Stimulated activated CD4-positive, alpha-beta T cell treated with anti-CD3 and anti-CD28 coated beads, Interleukin-1b, Interleukin-23, amount 100 ng/mL, for 48 hours (primary cell): ENCODE measurements at regions not wholly inside any gene's neighbourhood (a gene's known extent, or its start where the extent isn't known, plus 50 kb on each side); places are given as distances from the start of the nearest gene placed in this dataset.

Experiments
- DNase-seq: peaks from one replicate; pipeline ENCODE4 v3.0.0-alpha.2; 2020

DNA sequence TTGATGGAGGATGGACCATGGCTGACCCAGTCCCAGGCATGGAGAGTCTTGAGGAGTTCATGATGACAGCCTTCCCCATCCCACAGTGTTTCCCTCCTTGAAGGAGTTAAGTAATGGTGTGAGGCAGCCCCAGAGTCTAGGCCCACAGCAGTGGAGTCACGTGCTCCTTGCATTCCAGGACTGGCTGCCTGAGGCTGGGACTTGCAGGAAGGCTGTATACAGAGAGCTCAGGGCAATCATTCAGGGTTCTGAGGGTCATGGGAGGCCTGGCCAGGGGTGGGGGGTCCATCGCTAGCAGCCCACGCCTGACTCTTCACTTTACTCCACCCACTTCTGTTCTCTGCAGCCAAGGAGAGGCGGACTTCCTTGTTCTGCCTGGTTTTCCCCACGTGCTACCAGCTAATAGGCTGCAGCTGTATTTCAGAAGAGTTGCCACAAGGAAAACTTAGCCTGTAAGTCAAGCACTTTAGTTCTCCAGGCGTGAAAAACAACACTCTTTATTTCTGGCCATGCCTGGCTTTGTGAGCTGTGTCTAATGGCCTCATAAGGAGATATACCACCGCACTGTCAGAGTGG is 272.5 kb downstream of the DHX35 start:
- no peak for DNase-seq

DNA sequence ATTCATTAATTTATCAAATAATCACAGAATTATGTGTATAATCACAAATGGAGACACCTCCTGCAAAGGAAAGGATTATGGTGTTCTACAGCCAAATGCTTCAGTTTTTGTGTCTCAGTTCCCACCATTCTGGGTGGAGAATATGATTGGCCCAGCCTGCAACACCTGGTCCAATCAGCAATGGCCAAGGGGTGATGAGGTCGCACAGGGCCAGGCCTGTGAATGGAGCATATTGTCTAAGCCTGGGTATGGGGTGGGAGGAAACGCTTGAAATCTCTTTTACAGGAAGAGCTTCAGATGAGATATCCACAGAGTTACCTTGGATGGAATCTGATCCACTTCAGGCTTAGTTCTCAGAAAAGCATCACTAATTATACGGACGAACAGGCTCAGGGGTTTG is 271.6 kb downstream of the DHX35 start:
- DNase-seq = no peak

DNA sequence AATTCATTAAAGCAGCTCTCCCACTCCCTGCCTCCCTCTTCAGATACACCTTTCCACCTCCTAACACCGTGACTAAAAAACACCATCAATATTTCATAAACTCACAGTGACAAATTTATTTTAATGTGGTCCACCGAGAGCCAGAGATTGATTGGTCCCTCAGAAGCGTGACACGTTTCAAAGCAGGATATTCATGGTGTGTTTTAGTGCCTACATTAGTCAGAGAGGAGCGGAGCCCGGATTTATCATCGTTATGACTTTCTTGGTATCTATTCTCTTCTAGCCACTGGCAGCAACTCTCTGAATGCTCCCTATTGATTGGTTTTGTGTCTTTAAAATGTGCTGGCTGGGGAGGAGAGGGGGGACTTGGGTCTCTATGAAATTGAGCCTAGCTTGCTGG is 265.3 kb downstream of the DHX35 start:
- no peak for DNase-seq

DNA sequence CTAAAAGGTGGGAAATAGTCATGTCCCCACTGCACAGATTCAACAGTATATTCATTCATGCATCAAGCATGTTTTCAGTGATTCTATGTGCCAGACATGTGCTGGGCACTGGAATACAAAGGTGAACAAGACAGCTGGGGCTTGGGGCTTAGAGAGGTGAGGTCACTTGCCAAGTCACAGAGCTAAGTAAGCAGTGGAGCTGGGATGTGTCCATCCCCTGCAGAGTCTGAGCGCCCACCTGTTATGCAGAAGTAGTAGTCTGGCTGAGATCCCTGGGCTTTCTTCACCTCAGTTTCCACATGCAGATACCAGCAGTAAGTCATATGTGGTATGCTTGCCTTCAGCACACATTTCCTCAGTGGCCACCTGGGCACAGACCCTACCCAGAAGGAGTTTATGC is 263.8 kb downstream of the DHX35 start:
- no peak for DNase-seq

DNA sequence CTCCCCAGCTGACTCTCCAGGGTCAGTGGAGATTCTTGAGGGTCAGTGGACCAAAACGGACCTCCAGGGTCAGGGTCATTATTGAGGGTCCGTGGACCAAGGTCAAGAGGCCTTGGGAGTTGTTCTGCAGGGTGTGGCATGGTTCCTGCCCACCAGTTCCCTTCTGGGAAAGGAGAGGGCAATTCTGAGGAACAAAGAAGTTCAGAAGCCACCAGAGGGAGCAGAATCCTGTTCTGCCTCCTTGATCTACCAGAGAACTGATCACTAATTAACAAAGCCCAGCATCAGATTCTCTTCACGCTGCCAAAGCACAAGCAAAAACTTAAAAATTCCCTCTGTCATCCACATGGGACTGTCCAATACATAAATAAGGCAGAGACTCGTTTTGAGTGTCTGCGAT is 263.4 kb downstream of the DHX35 start:
- no peak for DNase-seq

DNA sequence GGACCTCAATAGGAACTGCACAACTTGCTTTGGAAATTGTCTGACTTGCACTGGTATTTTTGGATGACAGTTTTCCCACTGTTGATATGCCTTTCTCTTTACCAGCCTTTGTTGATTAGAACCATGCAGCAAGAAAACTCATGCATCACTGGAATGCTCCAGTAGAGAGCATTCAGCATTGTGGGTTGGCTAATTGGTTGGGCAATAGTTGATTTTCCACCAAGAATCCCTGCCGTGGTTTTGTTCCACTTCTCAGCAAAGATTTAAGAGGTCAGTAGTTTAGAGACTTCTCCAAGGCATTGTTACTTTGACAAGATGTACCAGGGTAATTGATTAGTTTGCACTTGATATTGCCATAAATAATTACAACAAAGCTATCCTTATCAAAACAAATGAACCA is 260.0 kb downstream of the DHX35 start:
- no peak for DNase-seq

DNA sequence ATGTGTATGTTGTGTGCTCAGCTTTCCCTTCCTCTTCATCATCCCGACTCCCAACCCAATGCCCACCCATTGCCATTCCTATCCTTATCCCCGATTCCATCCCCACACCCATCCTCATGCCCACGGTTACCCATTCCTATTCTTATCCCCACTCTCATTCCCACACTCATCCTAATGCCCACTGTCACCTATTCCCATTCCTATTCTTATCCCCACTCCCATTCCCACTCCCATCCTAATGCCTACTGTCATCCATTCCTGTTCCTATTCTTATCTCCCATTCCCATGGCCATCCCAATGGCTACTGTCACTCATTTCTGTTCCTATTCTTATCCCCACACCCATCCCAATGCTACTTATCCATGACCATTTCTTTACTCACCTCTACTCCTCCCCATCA is 254.1 kb downstream of the DHX35 start:
- DNase-seq = no peak

DNA sequence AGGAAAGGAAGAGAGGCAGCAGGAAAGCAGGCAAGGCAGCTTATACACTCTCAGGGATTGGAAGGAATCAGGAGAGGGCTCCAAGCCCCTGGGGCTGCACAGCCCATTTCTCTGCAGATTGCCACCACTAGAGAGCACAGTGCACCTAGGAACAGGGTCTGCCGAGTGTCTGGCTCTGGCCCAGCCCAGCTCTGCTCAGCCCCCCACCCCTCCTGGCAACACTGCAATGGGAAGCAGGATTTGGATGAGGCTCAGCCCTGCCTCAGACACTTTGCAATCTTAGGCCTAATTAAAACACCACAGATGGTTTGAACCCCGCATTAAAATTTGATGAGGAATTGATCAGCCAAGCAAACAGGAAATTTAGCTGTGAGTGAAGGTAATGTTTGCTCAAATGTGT is 252.7 kb downstream of the DHX35 start:
- DNase-seq = no peak

DNA sequence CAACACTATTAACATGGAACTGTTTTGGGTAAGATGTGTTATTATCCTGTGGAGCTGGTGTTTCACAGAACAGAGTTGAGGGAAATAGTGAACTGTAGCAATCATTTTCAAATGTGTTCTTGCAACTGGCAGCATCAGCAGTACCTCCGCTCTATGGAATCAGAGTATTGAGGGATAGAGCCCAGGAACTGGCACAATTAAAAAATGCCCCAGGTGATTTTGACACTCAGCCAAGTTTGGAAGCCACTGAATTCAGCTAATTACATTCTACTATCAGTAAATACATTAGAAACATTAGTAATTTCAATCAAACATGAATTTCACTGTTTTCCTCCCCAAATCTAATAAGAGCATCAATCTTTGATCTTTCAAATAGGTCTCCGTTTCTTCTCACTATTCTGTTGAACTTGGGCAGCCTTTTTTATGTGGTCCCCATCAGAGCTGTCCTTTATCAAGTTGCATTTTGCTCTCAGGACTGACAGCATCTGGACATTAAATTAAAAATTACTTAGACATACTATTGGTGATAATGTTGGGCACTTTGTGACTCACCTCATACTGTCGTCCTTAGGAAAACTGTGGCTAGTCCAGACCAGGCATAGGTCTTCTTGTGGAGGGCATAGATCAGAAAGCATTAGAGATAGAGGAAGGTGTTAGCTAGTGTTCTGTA is 251.5 kb downstream of the DHX35 start:
- no peak for DNase-seq

DNA sequence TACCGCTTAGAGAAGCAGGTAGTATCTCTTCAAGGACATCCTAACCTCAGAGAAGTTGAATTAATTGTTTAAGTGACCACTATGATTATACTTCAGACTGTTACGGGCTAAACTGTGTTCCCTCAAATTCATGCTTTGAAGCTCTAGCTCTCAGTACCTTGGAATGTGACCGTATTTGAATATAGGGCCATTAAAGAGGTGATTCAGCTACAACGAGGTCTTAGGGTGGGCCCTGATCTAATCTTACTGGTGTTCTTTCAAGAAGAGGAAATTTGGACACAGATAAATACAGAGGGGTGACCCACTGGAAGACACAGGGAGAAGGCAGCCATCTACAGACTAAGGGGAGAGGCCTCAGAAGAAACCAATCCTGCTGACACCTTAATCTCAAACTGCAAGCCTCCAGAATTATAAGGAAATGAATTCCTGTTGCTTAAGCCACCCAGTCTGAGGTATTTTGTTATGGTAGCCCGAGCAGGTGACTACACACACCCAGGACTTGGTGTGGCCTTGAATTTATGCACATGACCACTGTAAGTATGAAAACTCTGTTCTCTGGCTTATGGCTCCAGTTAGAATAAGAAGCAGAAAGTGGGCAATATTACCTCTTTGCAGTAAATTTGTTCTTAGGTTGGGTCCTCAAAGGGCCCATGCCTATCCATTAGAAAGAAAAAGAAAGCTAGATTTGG is 249.1 kb downstream of the DHX35 start:
- DNase-seq = no peak

DNA sequence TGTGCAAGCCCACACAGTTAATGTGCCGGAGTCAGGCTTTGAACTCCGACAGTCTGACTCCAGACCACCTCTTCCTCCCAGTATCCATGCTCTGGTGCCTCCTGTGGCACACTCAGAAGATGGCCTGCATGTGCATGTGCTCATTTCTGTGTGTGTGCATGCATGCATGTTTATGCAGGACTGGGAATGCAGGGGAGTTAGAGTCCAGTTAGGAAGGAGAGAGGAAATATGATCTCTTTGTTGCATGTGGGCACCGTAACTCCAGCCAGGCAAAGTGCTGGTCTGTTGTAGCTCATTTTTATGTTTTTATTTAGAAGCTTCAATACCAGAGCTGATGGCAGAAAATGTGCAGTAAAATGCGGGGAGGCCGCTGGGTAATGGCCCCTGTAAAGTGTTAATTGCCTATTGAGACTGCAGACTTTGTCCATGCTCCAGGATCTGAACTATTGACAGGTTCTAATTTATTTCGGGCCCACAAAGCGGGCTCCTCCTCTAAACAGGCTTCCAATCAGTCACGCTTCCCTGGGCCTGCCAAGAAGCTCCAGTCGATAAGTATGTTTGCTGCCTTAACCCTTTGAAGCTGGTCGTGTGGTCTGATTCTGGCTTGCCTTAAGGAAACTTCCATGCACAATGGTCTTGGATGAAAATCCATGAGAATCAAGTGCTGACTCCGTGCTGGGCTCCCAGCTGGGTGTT is 248.3 kb downstream of the DHX35 start:
- no peak for DNase-seq

DNA sequence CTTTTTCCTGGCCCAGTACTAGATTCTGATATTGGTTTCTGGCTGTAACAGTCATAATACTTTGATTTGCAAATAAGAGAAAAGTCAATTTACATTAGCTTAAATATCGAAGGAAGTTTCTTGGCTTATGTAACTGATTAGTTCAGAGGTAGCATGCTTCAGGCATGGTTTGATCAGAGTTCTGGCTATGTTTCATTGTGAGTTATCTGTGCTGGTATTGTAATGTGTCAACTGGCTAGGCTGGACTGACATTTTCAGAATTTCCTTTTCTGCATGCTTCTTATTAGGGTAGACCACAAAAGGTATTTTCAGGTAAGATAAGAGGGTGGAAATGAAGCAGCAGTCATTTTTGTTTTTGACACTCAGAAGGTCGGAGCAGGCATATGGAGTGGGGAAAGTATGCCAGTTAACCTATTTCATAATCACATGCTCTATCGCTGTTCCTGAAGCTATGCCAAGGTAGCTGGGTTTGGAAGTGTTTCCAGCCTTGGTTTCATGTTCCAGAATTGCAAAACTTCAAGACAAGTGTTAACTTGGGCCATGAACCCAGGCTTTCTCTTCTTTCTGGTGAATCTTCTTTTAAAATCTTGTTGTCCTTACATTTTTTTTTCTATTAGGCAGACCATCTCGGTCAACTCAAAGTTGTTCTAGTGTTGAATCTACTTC is 244.9 kb downstream of the DHX35 start:
- no peak for DNase-seq

DNA sequence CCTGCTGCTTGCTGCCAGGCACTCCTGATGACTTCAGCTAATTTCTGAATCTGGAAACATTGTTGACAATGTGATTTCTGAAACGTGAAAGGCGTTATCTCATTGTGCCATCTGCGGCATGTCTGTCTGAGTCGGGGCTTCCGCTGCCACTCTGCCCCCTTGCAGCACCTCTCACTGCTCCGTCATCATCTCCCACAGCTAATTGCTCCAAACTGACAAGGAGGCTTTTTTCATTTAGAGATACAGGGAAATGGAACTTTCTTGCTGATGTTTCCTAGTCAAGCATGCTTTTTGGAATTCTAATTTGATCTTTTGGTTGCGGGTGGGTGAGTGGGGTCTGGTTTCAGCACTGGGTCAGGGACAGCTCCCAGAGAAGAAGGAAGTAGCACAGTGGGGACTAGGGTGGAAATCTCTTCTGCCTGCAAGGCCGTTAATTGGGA is 233.5 kb downstream of the DHX35 start:
- DNase-seq = no peak

DNA sequence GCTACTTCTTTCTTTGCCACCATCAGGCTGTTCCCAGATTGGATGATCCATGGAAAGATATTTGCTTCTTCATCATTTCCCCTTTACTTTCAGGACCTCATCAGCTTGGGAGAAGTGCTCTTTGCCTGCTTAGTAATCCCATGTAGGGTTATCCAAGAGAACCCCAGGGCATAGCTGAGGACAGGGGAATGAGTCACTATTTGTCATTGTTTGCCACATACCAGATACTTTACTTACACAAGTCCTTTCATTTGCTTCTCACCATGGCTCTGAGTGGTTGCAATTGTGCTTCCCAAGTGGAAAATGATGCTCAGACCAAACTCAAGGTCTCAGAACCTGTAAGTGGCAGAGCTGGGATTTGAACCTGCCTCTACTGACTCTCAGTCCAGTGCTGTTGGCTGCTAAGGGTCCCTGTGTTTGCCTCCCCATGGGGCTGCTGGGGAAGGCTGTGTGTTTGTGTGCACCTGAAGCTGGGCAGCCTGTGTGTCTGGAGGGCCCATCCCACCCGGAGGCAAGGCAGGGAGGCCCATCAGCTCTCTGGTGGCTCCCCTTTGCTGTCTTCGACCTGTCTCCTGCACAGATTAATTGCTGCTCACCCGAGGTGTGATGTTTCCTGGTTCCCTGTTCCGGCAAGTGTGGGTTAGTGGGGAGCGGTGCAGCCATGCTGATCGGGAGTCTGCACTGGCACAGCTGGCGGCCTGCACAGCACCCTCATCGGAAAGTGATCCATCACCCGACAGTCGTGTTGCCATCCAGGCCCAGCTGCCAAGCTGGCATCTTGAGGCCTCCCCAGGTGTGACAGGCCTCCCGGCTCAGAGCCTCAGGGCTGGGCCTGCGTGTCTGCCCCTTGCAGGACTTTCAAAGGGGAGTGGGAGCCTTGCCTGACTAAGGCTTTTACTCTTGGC is 228.8 kb downstream of the DHX35 start:
- DNase-seq = no peak

DNA sequence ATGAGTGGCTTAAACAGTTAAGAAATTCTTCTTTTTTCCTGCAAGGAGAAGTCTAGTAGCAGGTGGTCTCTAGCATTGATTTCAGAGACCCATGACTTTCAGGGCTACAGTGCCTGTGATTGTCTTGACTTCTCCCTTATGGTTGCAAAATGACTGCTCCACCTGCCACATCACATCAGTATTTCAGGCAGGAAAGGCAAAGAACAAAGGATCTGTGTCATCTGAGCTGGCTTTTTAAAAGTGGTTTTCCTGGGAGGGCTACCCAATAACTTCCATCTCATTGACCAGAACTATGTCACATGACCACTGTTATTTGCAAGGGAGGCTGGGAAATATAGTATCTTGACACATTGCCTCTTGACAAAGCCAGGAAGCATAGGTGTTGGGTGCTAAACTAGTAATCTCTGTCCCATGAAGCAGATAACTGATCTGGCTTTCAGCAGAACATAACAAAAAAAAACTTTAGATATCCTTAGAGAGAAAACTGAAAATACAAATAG is 226.2 kb downstream of the DHX35 start:
- DNase-seq = no peak

DNA sequence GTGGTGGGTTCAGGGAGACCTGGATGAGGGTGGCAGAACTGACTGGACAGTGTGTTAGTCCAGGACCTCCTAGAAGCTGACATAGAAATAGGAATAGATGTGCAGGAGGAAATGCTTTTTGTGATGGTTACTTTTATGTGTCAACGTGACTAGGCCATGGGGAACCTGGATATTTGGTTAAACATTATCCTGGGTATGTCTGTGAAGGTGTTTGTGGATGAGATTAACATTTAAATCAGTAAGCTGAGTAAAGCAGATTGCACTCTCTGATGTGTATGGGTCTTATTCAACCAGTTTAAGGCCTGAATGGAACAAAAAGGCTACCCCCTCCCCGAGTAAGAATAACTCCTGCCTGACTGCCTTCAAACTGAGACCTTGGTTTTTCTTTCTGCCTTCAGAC is 219.3 kb downstream of the DHX35 start:
- DNase-seq = no peak

DNA sequence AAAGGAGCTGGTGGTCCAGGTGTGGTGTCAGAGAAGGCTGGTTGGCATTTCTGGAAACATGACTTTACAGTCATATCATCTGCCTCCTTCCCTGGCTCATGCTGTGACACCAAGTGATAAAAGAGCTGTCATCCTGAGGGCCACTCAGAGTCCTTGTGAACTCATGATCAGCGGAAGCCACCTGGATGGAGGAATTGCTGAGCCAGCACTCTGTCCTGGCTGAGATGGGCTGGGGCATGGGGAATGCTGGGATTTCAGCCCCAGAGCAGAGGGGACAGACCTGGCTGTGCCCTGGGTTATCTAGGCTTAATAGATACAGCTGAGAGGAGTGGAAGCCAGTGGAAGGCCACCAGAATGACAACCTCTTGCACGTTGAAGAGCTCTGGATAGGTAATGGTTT is 214.3 kb downstream of the DHX35 start:
- DNase-seq = no peak

DNA sequence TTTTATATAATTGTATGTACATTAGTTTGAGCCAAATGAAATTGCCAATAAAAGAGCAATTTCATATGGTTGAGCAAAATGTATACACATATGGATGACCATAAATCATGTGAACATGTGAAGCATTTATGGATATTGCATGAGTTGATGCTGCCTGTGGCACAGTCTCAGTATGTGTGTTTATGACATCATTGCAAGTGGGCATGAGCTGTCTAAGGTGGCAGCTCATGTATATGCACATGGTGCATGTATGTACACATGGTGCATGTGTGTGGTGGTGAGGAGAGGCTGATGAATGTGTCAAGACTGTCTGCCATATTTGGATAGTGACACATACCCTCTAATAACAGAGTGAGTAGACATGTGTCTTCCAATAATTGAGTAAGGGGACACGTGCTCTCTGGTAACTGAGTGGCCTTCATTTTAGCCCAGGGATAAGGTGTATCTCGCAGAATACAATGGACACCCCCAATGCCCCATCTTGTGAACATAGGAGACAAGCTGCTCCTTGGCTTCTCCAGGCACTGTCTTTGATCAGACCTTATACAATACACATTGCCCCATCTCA is 208.8 kb downstream of the DHX35 start:
- DNase-seq = no peak

DNA sequence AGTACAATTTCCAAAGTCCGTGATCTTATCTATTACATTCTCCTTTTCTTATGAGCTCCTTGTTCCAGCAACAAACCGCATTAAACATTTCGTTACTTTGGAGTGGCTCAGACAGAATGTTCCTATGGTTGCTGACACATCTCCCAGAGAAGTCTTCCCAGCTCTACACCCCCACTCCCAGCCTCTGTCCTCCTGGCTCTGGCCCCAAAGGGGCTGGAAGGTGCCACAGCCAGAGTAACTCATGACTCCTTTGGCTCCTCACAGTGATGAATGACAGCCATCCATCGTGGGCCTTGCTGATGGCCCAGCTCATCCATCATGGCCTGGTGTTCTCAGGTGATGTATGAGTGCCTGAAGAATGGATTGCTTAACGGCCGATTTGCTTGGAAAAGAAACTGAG is 203.0 kb downstream of the DHX35 start:
- no peak for DNase-seq

DNA sequence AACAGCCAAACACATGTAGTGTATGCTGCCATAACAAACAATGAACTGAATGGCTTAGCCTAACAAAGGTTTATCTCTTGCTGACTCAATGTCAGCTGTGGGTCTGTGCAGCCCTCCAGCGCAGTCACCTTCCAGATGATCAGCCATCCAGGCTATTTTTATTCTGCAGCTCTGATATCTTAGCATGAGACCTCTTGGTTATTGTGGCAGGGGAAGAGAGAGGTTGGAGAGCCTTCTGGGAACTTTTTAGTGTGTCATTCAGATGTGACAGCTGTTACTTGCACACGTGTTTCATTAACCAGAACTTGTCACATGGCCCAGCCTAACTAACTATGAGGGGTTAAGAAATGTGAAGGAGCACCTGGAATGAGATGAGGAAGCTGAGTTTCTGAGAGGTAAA is 202.5 kb downstream of the DHX35 start:
- no peak for DNase-seq

DNA sequence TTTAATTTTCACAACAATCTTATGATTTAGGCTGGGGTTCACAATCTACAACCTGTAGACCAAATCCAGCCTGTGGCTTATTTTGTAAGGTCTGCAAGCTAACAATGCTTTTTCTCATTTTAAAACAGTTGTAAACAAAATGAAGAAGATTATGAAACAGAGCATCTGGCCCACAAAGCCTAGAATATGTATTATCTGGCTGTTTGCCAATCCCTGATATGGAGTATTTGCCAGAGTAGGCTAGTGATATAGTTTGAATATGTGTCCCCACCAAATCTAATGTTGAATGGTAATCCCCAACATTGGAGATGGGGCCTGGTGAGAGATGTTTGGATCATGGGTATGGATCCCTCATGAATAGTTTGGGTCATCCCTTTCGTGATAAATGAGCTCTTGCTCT is 201.8 kb downstream of the DHX35 start:
- no peak for DNase-seq

DNA sequence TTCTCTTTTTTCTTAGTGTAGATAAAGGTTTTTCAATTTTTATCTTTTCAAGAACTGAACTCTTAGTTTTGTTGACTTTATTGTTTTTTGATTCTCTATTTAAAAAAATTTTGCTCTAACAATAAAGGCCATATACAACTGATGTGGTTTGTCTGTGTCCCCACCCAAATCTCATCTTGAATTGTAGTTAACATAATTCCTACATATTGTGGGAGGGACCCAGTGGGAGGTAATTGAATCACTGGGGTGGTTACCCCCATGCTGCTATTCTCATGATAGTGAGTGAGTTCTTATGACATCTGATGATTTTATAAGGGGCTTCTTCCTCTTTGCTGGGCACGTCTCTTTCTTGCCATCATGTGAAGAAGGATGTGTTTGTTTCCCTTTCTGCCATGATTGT is 199.8 kb downstream of the DHX35 start:
- no peak for DNase-seq
